Spleen (tissue), 11 donors: ENCODE measurements at regions not wholly inside any gene's neighbourhood (a gene's known extent, or its start where the extent isn't known, plus 50 kb on each side); places are given as distances from the start of the nearest gene placed in this dataset.
"Not testable (repeated sequence)": the region's sequence is repeated elsewhere in the genome, so short reads cannot be mapped to it uniquely, and the experiment has no call there.

ENCODE experiments used
- DNase-seq: peaks from one replicate; pipeline ENCODE4 v3.0.0-alpha.2; 2020
- H3K27ac ChIP-seq, 8 donors: fragments of 200-600 bp; sonication (generic) in 7 of 8; 1 replicate in 4 of 8; 2 replicates in 4 of 8; pipeline versions ENCODE4 v1.5.0 to v1.8.0; 2016 to 2021; ENCODE audit warnings: inconsistent platforms in 4 of 8, mild to moderate bottlenecking in 4 of 8, moderate library complexity in 1 of 8
- H3K27me3 ChIP-seq, 7 donors: fragments of 200-600 bp; sonication (generic) in 6 of 7; replicated peaks in 1 of 7; 1 replicate in 4 of 7; 2 replicates in 3 of 7; pipeline versions ENCODE4 v1.5.0 to v1.8.0; 2016 to 2021; ENCODE audit warnings: inconsistent platforms in 3 of 7, mild to moderate bottlenecking in 1 of 7
- H3K36me3 ChIP-seq, 6 donors: fragments of 200-600 bp; sonication (generic) in 5 of 6; 1 replicate in 4 of 6; 2 replicates in 2 of 6; pipeline versions ENCODE4 v1.5.0 to v1.8.0; 2016 to 2021; ENCODE audit warnings: inconsistent platforms in 2 of 6
- H3K4me1 ChIP-seq, 6 donors: fragments of 200-600 bp; sonication (generic) in 5 of 6; 1 replicate in 3 of 6; 2 replicates in 3 of 6; pipeline versions ENCODE4 v1.5.0 to v1.8.0; 2016 to 2021; ENCODE audit warnings: inconsistent platforms in 3 of 6
- H3K4me3 ChIP-seq, 8 donors: fragments of 200-600 bp; sonication (generic) in 7 of 8; 1 replicate in 4 of 8; 2 replicates in 4 of 8; pipeline versions ENCODE4 v1.5.0 to v1.8.0; 2016 to 2021; ENCODE audit warnings: inconsistent platforms in 4 of 8, mild to moderate bottlenecking in 4 of 8, moderate library complexity in 2 of 8
- H3K9me3 ChIP-seq, 8 donors: fragments of 200-600 bp; sonication (generic) in 7 of 8; 1 replicate in 4 of 8; 2 replicates in 4 of 8; pipeline versions ENCODE4 v1.5.0 to v1.8.0; 2016 to 2021; ENCODE audit warnings: inconsistent platforms in 4 of 8
- POLR2A ChIP-seq, 3 donors: fragments of 450-650 bp; IDR thresholded peaks; one replicate each; pipeline ENCODE4 v1.5.1; 2017; ENCODE audit warnings: antibody characterized with exemption in 3 of 3, mild to moderate bottlenecking in 1 of 3
- POLR2AphosphoS5 ChIP-seq, 3 donors: sonication (generic); formaldehyde crosslinking; IDR thresholded peaks; one replicate each; pipeline ENCODE4 v1.5.1; 2017; ENCODE audit warnings: antibody characterized with exemption in 3 of 3
- WGBS, 5 donors: extraction: QIAGEN DNeasy Blood & Tissue Kit in 3 of 5; methylation state at CpG; one replicate each; pipeline versions ENCODE4 v1.1.5 to v1.1.7; 2013 to 2018; 5-methylcytosine and 5-hydroxymethylcytosine counted together
- intact Hi-C: fragments of 100-400 bp; cut with DNase I; formaldehyde crosslinking; loops from one replicate; pipeline ENCODE4 v1.15.0; 2023; ENCODE audit warnings: low total_unique reads
- TF ChIP-seq, protein P1 (sequence below), 11 experiments: fragments of 200-600 bp in 7 of 11; fragments of 450-650 bp in 4 of 11; sonication (generic) in 4 of 11; IDR thresholded peaks in 8 of 11; conservative IDR thresholded peaks in 3 of 11; 1 replicate in 7 of 11; 2 replicates in 4 of 11; pipeline versions ENCODE4 v1.4.0 to v1.8.0; 2016 to 2021; ENCODE audit warnings: antibody characterized with exemption in 11 of 11, inconsistent platforms in 4 of 11, mild to moderate bottlenecking in 1 of 11
- donor health status: healthy with polysubstance abuse.
- donor health status: DM: no; HTN: no; CAD: no; lungs with moderate emphysema.
- donor health status: DM: no; HTN: no; CAD: no.
- donor health status: Bipolar disorder and iron deficiency.
- donor health status: healthy.
- donor health status: DM: no; HTN: no; CAD: no.
- donor health status: DM: yes; HTN: yes; CAD: no.

DNA sequence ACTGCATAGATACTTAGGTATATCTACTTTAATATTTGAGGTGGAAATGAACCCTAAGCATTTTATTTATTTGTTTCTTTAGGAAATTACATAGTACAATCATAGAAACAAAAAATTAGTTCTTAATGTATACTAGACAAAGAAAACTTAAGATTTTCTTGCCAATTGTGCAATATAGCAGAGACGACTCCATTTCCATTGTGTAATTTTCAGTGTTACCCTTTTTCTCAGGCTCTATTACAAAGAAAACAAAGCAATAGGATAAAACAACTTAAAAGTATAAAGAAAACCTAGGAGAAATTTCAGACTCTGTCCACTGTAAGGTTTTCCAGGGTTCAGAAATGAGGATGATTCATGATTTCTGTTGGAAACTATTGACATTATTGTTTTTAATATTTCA is 89.0 kb upstream of the SERTAD2 start:
- Histone ChIP-seq H3K27ac (no peak overlapping the region), H3K36me3 (no peaks in the 10 kb centered on the region), H3K4me1 (peaks cover 6 to 36% (median 20%) of the 10 kb centered on the region in 6 donors), H3K9me3 (no peaks in the 10 kb centered on the region), H3K27me3 (no peaks in the 10 kb centered on the region), H3K4me3 (no peak overlapping the region)
- no peak for DNase-seq
- WGBS, 5 donors = 51 to 83% (median 67%) methylated on average over 1 of the region's 1 CpG
- no peak for TF ChIP-seq POLR2A (IDR thresholded peaks at IDR 0.05)
- no peak for TF ChIP-seq POLR2AphosphoS5 (IDR thresholded peaks at IDR 0.05)
- TF ChIP-seq, protein P1, sequence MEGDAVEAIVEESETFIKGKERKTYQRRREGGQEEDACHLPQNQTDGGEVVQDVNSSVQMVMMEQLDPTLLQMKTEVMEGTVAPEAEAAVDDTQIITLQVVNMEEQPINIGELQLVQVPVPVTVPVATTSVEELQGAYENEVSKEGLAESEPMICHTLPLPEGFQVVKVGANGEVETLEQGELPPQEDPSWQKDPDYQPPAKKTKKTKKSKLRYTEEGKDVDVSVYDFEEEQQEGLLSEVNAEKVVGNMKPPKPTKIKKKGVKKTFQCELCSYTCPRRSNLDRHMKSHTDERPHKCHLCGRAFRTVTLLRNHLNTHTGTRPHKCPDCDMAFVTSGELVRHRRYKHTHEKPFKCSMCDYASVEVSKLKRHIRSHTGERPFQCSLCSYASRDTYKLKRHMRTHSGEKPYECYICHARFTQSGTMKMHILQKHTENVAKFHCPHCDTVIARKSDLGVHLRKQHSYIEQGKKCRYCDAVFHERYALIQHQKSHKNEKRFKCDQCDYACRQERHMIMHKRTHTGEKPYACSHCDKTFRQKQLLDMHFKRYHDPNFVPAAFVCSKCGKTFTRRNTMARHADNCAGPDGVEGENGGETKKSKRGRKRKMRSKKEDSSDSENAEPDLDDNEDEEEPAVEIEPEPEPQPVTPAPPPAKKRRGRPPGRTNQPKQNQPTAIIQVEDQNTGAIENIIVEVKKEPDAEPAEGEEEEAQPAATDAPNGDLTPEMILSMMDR (IDR thresholded peaks at IDR 0.05 in 8 of 11, conservative IDR thresholded peaks at IDR 0.05 in 3 of 11) = no peak
- intact Hi-C loops = no loop called here

DNA sequence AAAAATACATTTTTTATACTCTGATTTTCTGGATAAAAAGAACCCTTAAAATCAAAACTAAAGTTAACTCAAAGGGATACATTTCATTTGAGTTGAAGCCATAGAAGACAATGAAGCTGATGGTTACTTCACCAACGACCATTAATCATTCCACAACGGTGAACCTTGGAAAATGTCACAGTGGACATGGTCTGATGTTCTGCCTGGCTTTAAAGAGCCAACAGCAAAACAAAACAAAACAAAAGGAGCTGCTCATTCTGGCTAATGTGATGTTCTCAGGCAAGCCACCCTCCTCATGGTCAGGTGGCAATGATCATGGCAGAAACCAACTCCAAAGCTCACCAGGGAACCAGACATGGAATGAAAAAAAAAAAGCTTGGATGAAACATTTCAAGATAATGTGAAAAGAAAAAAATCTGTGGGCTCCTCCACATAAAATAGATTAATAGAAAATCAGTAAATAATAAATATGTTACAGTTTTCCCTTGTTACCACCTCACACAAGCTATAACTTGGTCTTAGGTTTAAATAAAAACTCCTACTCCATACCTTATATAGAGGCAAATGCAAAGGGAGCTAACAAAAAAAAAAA is 90.1 kb upstream of the SERTAD2 start:
- WGBS, 5 donors = 87 to 96% (median 89%) methylated on average over 2 of the region's 2 CpGs
- DNase-seq = no peak
- peaks cover 9 to 45% (median 29%) of the 10 kb centered on the region in 6 donors for H3K4me1 ChIP-seq
- intact Hi-C loops = no loop called here
- no peaks in the 10 kb centered on the region for H3K36me3 ChIP-seq
- H3K9me3 ChIP-seq = no peaks in the 10 kb centered on the region
- no peak overlapping the region for H3K27ac ChIP-seq
- H3K27me3 ChIP-seq = no peaks in the 10 kb centered on the region
- TF ChIP-seq POLR2A (IDR thresholded peaks at IDR 0.05) = no peak
- TF ChIP-seq, protein P1 (IDR thresholded peaks at IDR 0.05 in 8 of 11, conservative IDR thresholded peaks at IDR 0.05 in 3 of 11) = no peak
- no peak for TF ChIP-seq POLR2AphosphoS5 (IDR thresholded peaks at IDR 0.05)
- no peak overlapping the region for H3K4me3 ChIP-seq

DNA sequence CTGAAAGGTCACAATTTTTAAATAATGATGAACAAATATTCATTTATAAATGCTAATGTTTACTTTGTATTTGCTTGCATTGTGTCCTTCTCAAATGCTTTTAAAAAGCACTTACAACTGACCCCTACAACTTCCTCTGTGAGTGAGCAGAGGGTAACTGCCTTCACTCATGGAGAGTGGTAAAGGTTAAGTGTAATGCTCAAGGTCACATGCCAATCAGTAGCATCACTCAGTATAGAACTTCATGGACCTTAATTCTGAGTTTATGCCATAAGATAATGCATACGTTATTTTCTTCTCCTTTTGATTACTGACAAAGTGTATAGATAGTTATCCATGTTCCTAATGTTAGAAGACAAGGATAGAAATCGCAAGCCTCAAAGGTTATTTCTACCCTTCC is 91.8 kb upstream of the SERTAD2 start:
- H3K4me1 ChIP-seq = peaks cover 17 to 58% (median 40%) of the 10 kb centered on the region in 6 donors
- H3K36me3 ChIP-seq = no peaks in the 10 kb centered on the region
- no peaks in the 10 kb centered on the region for H3K9me3 ChIP-seq
- H3K27me3 ChIP-seq = no peaks in the 10 kb centered on the region
- TF ChIP-seq POLR2A (IDR thresholded peaks at IDR 0.05) = no peak
- H3K4me3 ChIP-seq = no peak overlapping the region
- intact Hi-C loops = no loop called here
- WGBS, 5 donors = 56 to 80% (median 72%) methylated on average over 2 of the region's 2 CpGs
- H3K27ac ChIP-seq = peak overlapping the region in 2 of 8 donors; percentile 1 to 14
- no peak for DNase-seq

DNA sequence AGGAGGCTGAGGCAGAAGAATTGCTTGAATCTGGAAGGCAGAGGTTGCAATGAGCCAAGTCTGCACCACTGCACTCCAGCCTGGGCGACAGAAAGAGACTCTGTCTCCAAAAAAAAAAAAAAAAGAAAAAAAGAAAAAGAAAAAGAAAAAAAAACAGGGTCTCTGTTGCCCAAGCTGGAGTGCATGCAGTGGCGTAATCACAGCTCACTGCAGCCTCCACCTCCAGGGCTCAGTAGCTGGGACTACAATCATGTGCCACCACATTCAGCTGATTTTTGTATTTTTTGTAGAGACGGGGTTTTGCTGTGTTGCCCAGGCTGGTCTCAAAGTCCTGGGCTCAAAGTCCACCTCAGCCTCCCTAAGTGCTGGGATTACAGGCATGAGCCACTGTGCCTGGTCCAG is 94.0 kb upstream of the SERTAD2 start:
- WGBS, 5 donors = 55 to 84% (median 72%) methylated on average over 3 of the region's 3 CpGs
- H3K27ac ChIP-seq = peak overlapping the region in 5 of 8 donors; percentile 3 to 99 (median 26)
- H3K27me3 ChIP-seq, H3K4me3 ChIP-seq, H3K9me3 ChIP-seq, H3K36me3 ChIP-seq, intact Hi-C loops, DNase-seq: not testable (repeated sequence)
- H3K4me1 ChIP-seq = peaks cover 23 to 69% (median 52%) of the 10 kb centered on the region in 6 donors

DNA sequence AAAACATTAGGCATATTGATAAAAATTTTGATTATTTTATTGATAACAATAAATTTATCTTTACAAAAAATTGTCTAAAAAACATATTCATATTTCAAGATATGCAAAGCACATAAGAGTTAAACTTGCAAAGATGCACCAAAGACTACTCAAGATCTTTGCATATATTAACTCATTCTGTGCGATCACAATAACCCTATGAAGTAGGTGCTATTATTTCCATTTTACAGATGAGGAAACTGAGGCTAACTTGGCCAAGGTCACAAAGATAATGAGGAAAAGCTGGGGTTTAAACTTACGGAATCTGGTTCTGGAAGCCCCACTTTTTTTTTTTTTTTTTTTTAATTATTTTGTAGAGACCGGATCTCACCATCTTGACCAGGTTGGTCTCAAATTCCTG is 94.4 kb upstream of the SERTAD2 start:
- intact Hi-C loops = no loop called here
- no peaks in the 10 kb centered on the region for H3K36me3 ChIP-seq
- DNase-seq = no peak
- no peaks in the 10 kb centered on the region for H3K9me3 ChIP-seq
- peak overlapping the region; percentile 90 to 99 (median 98) for H3K27ac ChIP-seq
- H3K4me1 ChIP-seq = peaks cover 23 to 70% (median 52%) of the 10 kb centered on the region in 6 donors
- peak overlapping the region in 1 of 8 donors; percentile 83 for H3K4me3 ChIP-seq
- TF ChIP-seq POLR2A (IDR thresholded peaks at IDR 0.05) (no peak), POLR2AphosphoS5 (IDR thresholded peaks at IDR 0.05) (no peak)
- TF ChIP-seq, protein P1 (IDR thresholded peaks at IDR 0.05 in 8 of 11, conservative IDR thresholded peaks at IDR 0.05 in 3 of 11) = no peak
- 94 to 100% (median 95%) methylated on average over 3 of the region's 3 CpGs for WGBS, 5 donors
- no peaks in the 10 kb centered on the region for H3K27me3 ChIP-seq
